GM18858 (cell line): ENCODE measurements at regions not wholly inside any gene's neighbourhood (a gene's known extent, or its start where the extent isn't known, plus 50 kb on each side); places are given as distances from the start of the nearest gene placed in this dataset.

Source experiments
- ATAC-seq: cut with Tn5 transposase; IDR thresholded peaks from one replicate; pipeline ENCODE4 v1.9.1; 2021; ENCODE audit not compliant: unreplicated experiment

- no peak for ATAC-seq
These were observed 519.6 kb upstream of the LINC00305 start for GRCh38 chr18:64668461-64668962.

- no peak for ATAC-seq
These were observed 514.2 kb upstream of the LINC00305 start for GRCh38 chr18:64663086-64663485.

GRCh38 chr18:64659196-64659595, 510.3 kb upstream of the LINC00305 start:
- no peak for ATAC-seq

- ATAC-seq, result no peak
These were observed 504.2 kb upstream of the LINC00305 start for GRCh38 chr18:64653068-64653467.

GRCh38 chr18:64650068-64650467, 501.2 kb upstream of the LINC00305 start:
- ATAC-seq, result no peak

- no peak for ATAC-seq
These were observed 496.9 kb upstream of the LINC00305 start for GRCh38 chr18:64645753-64646152.

- ATAC-seq, result no peak
These were observed 490.6 kb upstream of the LINC00305 start for GRCh38 chr18:64639536-64639935.

GRCh38 chr18:64620971-64621560, 472.2 kb upstream of the LINC00305 start:
- no peak for ATAC-seq

- no peak for ATAC-seq
These were observed 469.5 kb upstream of the LINC00305 start for GRCh38 chr18:64618390-64618789.

GRCh38 chr18:64615021-64615420, 466.1 kb upstream of the LINC00305 start:
- no peak for ATAC-seq

- ATAC-seq, result no peak
These were observed 465.6 kb upstream of the LINC00305 start for GRCh38 chr18:64614446-64614845.

- ATAC-seq, result no peak
These were observed 443.4 kb upstream of the LINC00305 start for GRCh38 chr18:64592246-64592645.

GRCh38 chr18:64589000-64589399, 440.1 kb upstream of the LINC00305 start:
- ATAC-seq, result no peak

GRCh38 chr18:64566456-64566855, 417.6 kb upstream of the LINC00305 start:
- no peak for ATAC-seq

GRCh38 chr18:64562651-64563050, 413.8 kb upstream of the LINC00305 start:
- no peak for ATAC-seq

GRCh38 chr18:64546451-64546850, 397.6 kb upstream of the LINC00305 start:
- ATAC-seq, result no peak

- no peak for ATAC-seq
These were observed 391.0 kb upstream of the LINC00305 start for GRCh38 chr18:64539847-64540246.

GRCh38 chr18:64528646-64529045, 379.8 kb upstream of the LINC00305 start:
- no peak for ATAC-seq

- ATAC-seq, result no peak
These were observed 370.3 kb upstream of the LINC00305 start for GRCh38 chr18:64519201-64519600.

GRCh38 chr18:64518191-64518590, 369.3 kb upstream of the LINC00305 start:
- ATAC-seq, result no peak

GRCh38 chr18:64513401-64513800, 364.5 kb upstream of the LINC00305 start:
- ATAC-seq, result no peak

- no peak for ATAC-seq
These were observed 341.3 kb upstream of the LINC00305 start for GRCh38 chr18:64490207-64490606.

- ATAC-seq, result no peak
These were observed 339.8 kb upstream of the LINC00305 start for GRCh38 chr18:64488698-64489097.
